Left lung (tissue), 4 donors: ENCODE measurements at regions not wholly inside any gene's neighbourhood (a gene's known extent, or its start where the extent isn't known, plus 50 kb on each side); places are given as distances from the start of the nearest gene placed in this dataset.
"Not testable (repeated sequence)": the region's sequence is repeated elsewhere in the genome, so short reads cannot be mapped to it uniquely, and the experiment has no call there.

Experiments
- ATAC-seq: fragments of 200-7000 bp; cut with Tn5 transposase; one replicate; pipeline ENCODE4 v1.9.1; 2020; ENCODE audit warnings: moderate library complexity
- DNase-seq, 4 donors: peaks; one replicate each; pipeline ENCODE4 v3.0.0-alpha.2; 2013 to 2020
- H3K27ac ChIP-seq, 2 donors: fragments of 200-600 bp; sonication (generic) in 1 of 2; one replicate each; pipeline versions ENCODE4 v1.5.0 to v1.8.0; 2020 to 2021
- H3K27me3 ChIP-seq, 2 donors: fragments of 200-600 bp; sonication (generic) in 1 of 2; one replicate each; pipeline versions ENCODE4 v1.5.0 to v1.8.0; 2020 to 2021
- H3K36me3 ChIP-seq, 2 donors: fragments of 200-600 bp; sonication (generic) in 1 of 2; one replicate each; pipeline versions ENCODE4 v1.5.0 to v1.8.0; 2020 to 2021
- H3K4me1 ChIP-seq, 2 donors: fragments of 200-600 bp; one replicate each; pipeline ENCODE4 v1.8.0; 2021
- H3K4me3 ChIP-seq, 2 donors: fragments of 200-600 bp; sonication (generic) in 1 of 2; one replicate each; pipeline versions ENCODE4 v1.5.0 to v1.8.0; 2020 to 2021; ENCODE audit warnings: mild to moderate bottlenecking in 1 of 2
- H3K9me3 ChIP-seq, 2 donors: fragments of 200-600 bp; sonication (generic) in 1 of 2; one replicate each; pipeline versions ENCODE4 v1.5.0 to v1.8.0; 2020 to 2021
- intact Hi-C, 2 donors: fragments of 100-400 bp; cut with DNase I; formaldehyde crosslinking; loops; one replicate each; pipeline versions ENCODE4 v1.11.2 to v1.14.2; 2022
- TF ChIP-seq, protein P1 (sequence below), 2 donors: fragments of 200-600 bp; sonication (generic) in 1 of 2; IDR thresholded peaks; one replicate each; pipeline versions ENCODE4 v1.5.0 to v1.8.0; 2021; ENCODE audit warnings: antibody characterized with exemption in 2 of 2
- donor health status: DM: no; HTN: yes; CAD: no.
- donor health status: DM: no; HTN: no; CAD: no.

DNA sequence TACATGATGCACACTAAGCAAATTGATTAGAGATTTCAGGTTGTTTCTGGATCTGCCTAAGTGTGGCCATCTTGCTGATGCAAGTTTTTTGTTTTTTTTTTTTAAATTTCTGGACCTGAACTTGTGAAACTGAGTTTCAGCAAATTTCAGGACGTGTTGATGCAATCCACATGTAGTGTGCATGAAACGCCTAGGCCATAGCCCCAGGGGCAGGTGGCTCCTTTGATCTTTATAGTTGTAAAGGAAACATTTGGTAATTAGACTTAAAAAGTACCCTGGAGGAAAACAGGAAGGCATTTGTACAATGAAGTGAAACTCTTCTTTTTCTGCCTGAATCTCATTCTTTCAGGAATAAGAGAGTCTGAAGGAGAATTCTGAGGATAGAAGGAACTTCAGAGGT, 162.2 kb upstream of the LHX8 start:
- Histone ChIP-seq H3K4me3 (no peak overlapping the region), H3K27me3 (no peaks in the 10 kb centered on the region), H3K4me1 (no peaks in the 10 kb centered on the region), H3K27ac (no peak overlapping the region), H3K36me3 (no peaks in the 10 kb centered on the region), H3K9me3 (no peaks in the 10 kb centered on the region)
- intact Hi-C loops: no loop called here
- DNase-seq (no peak), ATAC-seq (no peak)
- TF ChIP-seq, protein P1, sequence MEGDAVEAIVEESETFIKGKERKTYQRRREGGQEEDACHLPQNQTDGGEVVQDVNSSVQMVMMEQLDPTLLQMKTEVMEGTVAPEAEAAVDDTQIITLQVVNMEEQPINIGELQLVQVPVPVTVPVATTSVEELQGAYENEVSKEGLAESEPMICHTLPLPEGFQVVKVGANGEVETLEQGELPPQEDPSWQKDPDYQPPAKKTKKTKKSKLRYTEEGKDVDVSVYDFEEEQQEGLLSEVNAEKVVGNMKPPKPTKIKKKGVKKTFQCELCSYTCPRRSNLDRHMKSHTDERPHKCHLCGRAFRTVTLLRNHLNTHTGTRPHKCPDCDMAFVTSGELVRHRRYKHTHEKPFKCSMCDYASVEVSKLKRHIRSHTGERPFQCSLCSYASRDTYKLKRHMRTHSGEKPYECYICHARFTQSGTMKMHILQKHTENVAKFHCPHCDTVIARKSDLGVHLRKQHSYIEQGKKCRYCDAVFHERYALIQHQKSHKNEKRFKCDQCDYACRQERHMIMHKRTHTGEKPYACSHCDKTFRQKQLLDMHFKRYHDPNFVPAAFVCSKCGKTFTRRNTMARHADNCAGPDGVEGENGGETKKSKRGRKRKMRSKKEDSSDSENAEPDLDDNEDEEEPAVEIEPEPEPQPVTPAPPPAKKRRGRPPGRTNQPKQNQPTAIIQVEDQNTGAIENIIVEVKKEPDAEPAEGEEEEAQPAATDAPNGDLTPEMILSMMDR (IDR thresholded peaks at IDR 0.05): no peak

DNA sequence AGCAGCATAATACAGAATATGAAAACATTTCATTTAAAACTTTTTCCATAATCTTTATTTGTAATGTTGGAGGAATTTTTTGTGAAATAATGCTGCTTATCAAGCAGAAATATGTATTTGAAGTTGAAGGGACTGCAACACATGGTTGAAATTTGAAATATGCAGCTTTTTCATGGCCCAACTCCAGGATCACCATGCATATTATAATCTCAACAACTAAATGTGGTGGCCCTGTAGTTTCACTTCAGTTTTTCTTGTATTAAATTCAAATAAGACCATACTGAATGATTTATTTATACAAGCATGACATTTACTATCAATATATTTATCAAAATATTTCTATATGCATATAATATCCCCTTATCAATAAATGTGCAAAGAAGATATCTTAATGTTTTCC, 157.7 kb upstream of the LHX8 start:
- Histone ChIP-seq H3K4me1 (no peaks in the 10 kb centered on the region), H3K36me3 (no peaks in the 10 kb centered on the region), H3K27me3 (no peaks in the 10 kb centered on the region), H3K9me3 (no peaks in the 10 kb centered on the region), H3K27ac (no peak overlapping the region), H3K4me3 (no peak overlapping the region)
- intact Hi-C loops: no loop called here
- ATAC-seq (no peak), DNase-seq (no peak)
- TF ChIP-seq, protein P1 (IDR thresholded peaks at IDR 0.05): no peak

DNA sequence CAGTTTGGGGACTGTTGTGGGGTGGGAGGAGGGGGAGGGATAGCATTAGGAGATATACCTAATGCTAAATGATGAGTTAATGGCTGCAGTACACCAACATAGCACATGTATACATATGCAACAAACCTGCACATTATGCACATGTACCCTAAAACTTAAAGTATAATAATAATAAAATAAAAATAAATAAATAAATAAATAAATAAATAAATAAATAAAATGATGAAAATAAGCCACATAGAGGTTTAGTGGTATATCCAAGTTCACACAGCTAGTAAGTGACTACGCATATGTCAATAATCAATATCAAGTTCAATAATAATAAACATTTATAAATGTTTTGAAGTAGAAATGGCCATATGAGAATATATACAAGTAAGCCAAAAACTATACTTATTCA, 141.7 kb upstream of the LHX8 start:
- ATAC-seq, H3K4me1 ChIP-seq, intact Hi-C loops: not testable (repeated sequence)

DNA sequence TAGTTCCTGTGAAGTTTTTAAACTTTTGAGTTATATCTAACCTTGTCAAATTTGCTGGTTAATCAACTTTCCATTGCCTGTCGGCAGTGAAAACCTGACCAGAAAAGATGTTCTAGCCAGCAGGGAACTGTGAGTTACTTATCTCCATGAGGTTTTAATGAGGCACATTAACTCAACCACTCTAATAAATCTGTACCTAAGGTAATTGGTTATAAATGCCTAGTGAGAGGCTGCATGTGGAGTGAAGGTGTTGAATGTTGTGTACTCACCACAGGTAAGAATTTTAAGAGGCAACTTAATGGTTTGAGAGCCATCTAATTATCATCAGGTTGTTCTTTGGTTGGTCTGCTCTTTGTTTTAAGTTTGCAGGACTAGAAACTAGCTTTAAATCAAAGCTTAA, 138.4 kb upstream of the LHX8 start:
- no peaks in the 10 kb centered on the region for H3K27me3 ChIP-seq
- intact Hi-C loops: no loop called here
- no peak overlapping the region for H3K4me3 ChIP-seq
- peak; percentile 53 for ATAC-seq
- no peaks in the 10 kb centered on the region for H3K4me1 ChIP-seq
- no peak overlapping the region for H3K27ac ChIP-seq
- H3K36me3 ChIP-seq: no peaks in the 10 kb centered on the region
- peaks cover 0 to 2% of the 10 kb centered on the region in 2 donors for H3K9me3 ChIP-seq
- DNase-seq: no peak
- TF ChIP-seq, protein P1 (IDR thresholded peaks at IDR 0.05): no peak

More for the DNA sequence above, 141.7 kb upstream of the LHX8 start:
- not testable (repeated sequence) for H3K36me3 ChIP-seq, H3K4me3 ChIP-seq, H3K27me3 ChIP-seq, H3K27ac ChIP-seq, DNase-seq, H3K9me3 ChIP-seq

DNA sequence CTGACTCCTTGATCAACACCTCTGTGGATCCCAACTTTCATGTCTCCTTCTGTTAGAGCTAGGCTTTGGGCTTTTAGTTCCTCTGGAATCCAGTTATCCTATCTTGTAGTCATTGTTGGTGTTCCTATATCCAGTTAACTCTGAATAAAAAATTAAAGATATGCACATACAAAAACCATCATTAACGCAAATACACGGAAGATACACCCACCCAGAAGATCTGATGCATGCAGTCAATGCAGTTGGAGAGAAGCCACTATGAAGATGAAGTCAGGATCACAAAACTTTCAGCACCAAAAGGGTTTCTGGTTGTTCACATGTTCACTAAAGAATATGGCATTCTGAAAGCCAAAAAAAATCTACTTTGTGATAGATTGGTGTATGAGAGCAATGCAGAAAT, 123.6 kb upstream of the LHX8 start:
- intact Hi-C loops: no loop called here
- DNase-seq (no peak), ATAC-seq (no peak)
- Histone ChIP-seq H3K4me1 (no peaks in the 10 kb centered on the region), H3K27me3 (no peaks in the 10 kb centered on the region), H3K27ac (no peak overlapping the region), H3K4me3 (no peak overlapping the region), H3K9me3 (peaks cover 0 to 3% of the 10 kb centered on the region in 2 donors), H3K36me3 (no peaks in the 10 kb centered on the region)
- TF ChIP-seq, protein P1 (IDR thresholded peaks at IDR 0.05): no peak

DNA sequence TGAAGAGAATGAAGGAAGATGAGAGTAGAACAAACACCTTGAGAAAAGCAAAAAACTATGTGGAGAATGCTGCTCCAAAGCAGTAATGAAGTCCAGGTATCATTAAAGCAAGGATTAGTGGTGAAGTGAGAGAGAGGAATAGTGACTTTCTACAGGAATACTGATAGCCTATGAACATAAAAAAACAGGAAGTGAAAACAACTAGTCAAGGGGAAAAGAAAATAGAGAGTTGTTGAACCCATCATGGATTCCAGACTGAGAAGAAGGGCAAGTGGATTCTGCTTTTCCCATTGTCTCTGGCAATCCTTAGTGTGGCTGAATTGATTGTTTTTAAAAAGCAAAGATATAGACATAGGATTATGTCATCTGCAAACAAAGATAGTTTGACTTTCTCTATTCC, 119.9 kb upstream of the LHX8 start:
- ATAC-seq (no peak), DNase-seq (no peak)
- H3K4me3 ChIP-seq: no peak overlapping the region
- intact Hi-C loops: no loop called here
- no peaks in the 10 kb centered on the region for H3K4me1 ChIP-seq
- H3K27ac ChIP-seq: no peak overlapping the region
- H3K9me3 ChIP-seq: peaks cover 0 to 8% of the 10 kb centered on the region in 2 donors
- H3K36me3 ChIP-seq: no peaks in the 10 kb centered on the region
- no peaks in the 10 kb centered on the region for H3K27me3 ChIP-seq
- TF ChIP-seq, protein P1 (IDR thresholded peaks at IDR 0.05): no peak
